HPDE6-E6E7 (cell line): ENCODE measurements at regions not wholly inside any gene's neighbourhood (a gene's known extent, or its start where the extent isn't known, plus 50 kb on each side); places are given as distances from the start of the nearest gene placed in this dataset.
"Not testable (repeated sequence)": the region's sequence is repeated elsewhere in the genome, so short reads cannot be mapped to it uniquely, and the experiment has no call there.

Experiments used
- DNase-seq: peaks from one replicate; pipeline ENCODE4 v3.0.0; 2011; ENCODE audit warnings: missing footprints; ENCODE audit errors: extremely low spot score

DNA sequence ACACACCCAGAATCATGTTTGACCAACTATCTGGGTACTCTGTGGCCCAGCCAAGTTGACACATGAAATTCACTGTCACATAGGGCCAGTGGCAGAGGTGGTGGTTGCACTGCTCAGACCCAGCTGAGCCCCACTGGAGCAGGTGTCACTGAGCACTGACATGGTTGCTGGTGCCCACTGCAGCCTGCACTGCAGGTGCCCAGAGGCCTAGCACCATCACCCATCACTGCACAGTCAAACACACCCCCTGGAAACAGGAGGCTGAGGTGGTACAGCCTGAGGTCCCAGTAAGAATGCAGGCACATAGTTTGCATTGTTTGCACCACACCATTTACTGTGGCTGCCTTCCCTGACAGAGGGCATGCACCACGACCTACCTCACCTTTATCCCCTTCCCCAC, 278.7 kb upstream of the MGAT5 start:
- DNase-seq: no peak

GRCh38 chr2:133975676-133976428, 278.0 kb upstream of the MGAT5 start:
- no peak for DNase-seq

DNA sequence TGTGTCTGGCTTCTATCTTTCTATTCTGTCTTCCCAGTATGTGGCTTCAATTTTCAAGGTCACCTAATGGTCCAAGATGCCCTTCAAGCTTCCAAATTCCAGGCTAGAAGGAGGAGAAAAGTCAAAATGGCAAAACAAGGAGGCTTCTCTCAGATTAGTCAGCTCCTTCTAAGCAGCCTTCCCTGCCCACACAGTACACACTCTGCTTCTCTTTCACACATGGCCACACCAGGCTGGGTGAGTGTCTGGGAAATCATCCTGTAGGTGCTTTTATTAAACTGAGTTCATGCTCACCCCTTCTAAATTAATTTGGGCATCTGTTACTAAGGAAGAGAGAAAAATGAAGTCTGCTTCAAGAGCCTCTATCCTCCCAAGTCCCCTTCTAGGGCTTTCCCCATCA, 277.2 kb upstream of the MGAT5 start:
- no peak for DNase-seq

DNA sequence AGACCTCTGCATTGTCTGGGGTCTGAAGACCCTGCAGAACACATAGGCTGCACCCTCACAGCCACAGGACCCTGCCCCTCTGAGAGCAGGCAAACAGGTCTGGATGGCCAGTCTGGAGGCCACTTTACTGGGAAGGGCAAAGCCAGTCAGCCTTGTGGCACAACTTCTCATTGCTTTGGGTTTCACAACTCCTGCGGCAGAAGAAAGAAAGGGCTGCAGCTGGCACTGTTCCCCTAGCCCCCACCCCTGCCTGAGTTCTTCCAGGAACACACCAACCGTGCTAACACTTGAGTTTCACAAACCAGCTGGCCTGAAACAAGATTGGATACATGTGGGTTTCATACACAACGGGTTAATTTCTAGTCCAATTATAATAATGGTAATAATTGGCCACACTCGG, 276.5 kb upstream of the MGAT5 start:
- no peak for DNase-seq

- no peak for DNase-seq
Measured at GRCh38 chr2:133982256-133982655, 271.6 kb upstream of the MGAT5 start.

GRCh38 chr2:133985563-133985962, 268.3 kb upstream of the MGAT5 start:
- DNase-seq: no peak

GRCh38 chr2:133986081-133986837, 267.6 kb upstream of the MGAT5 start:
- no peak for DNase-seq

- DNase-seq: no peak
Measured at GRCh38 chr2:133986881-133987795, 266.7 kb upstream of the MGAT5 start.

DNA sequence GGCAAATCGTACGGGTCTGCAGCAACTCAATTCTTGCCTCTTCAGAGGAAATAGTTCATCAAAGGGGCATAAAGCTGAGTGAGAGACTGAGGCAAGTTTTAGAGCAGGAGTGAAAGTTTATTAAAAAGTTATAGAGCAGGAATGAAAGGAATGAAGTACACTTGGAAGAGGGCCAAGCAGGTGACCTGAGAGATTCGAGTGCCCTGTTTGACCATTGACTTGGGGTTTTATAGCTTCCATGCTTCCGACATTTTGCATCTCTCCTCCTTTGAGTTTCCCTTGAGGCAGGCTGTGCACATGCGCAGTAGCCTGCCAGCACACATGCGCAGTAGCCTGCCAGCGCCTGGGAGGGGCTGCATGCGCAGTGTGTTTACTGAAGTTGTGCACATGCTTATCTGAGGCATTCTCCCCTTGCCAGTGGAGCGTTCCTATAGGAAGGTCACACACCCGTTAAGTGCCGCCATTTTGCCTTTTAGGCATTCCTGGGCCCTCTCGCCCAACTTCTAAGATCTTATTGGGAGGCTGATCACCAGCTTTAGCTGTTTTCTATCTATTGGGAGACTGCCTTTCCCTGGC, 265.5 kb upstream of the MGAT5 start:
- no peak for DNase-seq

DNA sequence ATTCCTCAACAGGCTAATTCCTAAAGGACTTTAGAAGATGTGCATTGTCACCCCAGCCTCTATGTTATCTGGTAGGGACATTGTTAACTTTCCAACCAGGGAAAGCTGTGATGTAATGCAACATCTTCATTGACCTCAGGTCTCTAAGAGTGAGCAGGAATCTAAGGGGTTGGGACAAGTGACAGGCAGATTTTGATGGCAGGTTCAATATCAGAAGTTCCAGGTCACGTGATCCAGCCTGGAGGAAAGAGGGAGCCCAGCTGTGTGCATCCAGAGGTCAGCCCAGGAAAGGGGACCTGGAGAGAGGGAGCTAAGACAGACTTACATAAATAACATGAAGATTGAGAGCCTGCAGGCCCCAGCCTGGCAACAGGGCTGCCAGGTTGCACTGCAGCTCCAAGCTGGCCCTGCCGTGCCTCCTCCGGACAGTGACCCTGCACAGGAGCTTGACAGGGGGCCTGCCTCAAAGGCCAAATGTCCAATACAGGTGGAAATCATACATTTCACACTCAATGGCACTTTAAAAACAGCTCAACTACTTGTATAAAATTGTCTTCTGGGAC, 262.2 kb upstream of the MGAT5 start:
- DNase-seq: no peak

- DNase-seq: no peak
Measured at GRCh38 chr2:133992454-133992853, 261.4 kb upstream of the MGAT5 start.

- DNase-seq: no peak
Measured at GRCh38 chr2:133993160-133993559, 260.7 kb upstream of the MGAT5 start.

- not testable (repeated sequence) for DNase-seq
Measured at GRCh38 chr2:133998726-133999125, 255.1 kb upstream of the MGAT5 start.

GRCh38 chr2:134002391-134002790, 251.5 kb upstream of the MGAT5 start:
- DNase-seq: no peak

DNA sequence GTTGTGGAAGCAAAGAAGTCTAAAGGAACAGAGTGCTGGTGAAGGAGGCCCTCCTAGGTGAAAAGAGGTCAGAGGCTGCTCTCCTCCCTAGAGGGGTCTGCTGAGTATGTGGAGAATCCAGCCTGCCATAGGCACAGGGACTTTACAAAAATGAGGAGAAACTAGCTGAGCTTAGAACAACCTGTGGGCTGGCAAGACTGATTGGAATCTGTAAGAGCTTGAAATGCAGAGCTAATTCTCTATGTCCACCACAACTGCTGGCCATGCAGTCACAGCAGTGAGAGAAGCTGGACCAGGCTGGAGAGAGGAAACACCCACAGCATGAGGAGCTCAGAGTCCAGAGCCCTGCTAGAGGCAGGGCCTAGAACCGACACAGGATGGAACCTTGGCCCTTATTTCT, 251.0 kb upstream of the MGAT5 start:
- DNase-seq: no peak

- no peak for DNase-seq
Measured at GRCh38 chr2:134004467-134004866, 249.4 kb upstream of the MGAT5 start.

- DNase-seq: no peak
Measured at GRCh38 chr2:134008837-134009236, 245.0 kb upstream of the MGAT5 start.

- DNase-seq: no peak
Measured at GRCh38 chr2:134009440-134009839, 244.4 kb upstream of the MGAT5 start.

GRCh38 chr2:134009906-134010305, 244.0 kb upstream of the MGAT5 start:
- DNase-seq: not testable (repeated sequence)

DNA sequence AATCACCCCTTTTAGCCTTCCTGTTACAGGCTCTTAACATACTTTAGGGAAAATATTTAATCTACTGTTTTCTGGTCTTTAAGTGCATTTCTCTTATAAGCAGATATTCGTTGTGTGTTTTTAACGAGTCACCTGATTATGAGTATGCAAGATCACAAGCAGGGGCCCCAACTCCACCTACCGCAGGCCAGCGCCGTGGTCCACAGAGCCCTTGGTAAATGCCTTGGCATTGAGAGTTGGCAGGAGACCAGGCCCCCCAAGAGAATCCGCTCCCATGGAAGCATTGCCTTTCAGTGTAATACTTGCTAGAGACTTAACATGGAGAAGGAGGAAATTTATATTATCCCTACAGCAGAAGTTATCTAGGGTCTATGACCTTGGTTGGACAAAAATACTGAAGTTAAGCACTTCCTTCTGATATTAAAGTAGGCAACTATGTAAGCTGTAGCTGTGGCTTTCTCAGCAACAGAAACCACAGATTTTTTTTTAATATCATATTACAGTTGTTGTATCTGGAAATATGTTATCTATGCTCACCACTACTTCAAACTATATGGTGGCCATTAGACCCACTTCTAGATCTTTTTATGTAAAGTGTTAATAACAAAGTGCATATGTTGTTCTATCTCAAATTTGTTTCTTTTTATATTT, 241.8 kb upstream of the MGAT5 start:
- no peak for DNase-seq
